ENCODE measurements at regions not wholly inside any gene's neighbourhood (a gene's known extent, or its start where the extent isn't known, plus 50 kb on each side); places are given as distances from the start of the nearest gene placed in this dataset.

GRCh38 chr6:121660277-121660676, 224.8 kb downstream of the GJA1 start:
- Mint-ChIP-seq H3K4me1 (ENCODE audit: low read depth, unreplicated experiment) (no peaks in the 10 kb centered on the region), H3K4me3 (ENCODE audit: unreplicated experiment) (no peak overlapping the region), H3K27me3 (ENCODE audit: unreplicated experiment) (peaks cover 3% of the 10 kb centered on the region), H3K9me3 (ENCODE audit: unreplicated experiment) (no peaks in the 10 kb centered on the region), H3K36me3 (ENCODE audit: unreplicated experiment) (no peaks in the 10 kb centered on the region), H3K27ac (ENCODE audit: unreplicated experiment) (no peak overlapping the region)
- TF ChIP-seq, protein P1, sequence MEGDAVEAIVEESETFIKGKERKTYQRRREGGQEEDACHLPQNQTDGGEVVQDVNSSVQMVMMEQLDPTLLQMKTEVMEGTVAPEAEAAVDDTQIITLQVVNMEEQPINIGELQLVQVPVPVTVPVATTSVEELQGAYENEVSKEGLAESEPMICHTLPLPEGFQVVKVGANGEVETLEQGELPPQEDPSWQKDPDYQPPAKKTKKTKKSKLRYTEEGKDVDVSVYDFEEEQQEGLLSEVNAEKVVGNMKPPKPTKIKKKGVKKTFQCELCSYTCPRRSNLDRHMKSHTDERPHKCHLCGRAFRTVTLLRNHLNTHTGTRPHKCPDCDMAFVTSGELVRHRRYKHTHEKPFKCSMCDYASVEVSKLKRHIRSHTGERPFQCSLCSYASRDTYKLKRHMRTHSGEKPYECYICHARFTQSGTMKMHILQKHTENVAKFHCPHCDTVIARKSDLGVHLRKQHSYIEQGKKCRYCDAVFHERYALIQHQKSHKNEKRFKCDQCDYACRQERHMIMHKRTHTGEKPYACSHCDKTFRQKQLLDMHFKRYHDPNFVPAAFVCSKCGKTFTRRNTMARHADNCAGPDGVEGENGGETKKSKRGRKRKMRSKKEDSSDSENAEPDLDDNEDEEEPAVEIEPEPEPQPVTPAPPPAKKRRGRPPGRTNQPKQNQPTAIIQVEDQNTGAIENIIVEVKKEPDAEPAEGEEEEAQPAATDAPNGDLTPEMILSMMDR (IDR thresholded peaks at IDR 0.05; ENCODE audit: partially characterized antibody, unreplicated experiment) = no peak
- no peak for DNase-seq

DNA sequence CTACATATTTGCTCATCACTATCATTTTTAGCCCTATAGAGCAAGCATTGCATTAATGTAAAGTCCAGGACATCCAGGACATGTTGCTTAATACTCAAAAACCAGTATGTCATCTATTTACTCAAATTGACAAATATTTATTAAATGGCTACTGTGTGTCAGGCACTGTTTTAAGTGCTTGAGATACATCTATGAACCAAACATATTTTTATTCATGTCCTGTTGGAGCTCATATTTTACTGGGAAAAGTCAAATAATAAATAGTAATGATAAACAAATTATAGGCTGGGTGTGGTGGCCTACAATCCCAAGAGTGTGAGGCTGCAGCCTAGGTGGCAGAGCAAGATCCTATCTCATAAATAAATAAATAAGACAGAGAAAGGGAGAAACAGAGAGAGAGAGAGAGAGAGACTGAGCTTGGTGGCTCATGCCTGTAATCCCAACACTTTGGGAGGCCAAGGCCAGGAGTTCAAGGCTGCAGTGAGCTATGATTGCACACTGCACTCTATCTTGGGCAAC, 227.9 kb downstream of the GJA1 start:
- no peak for DNase-seq
- Mint-ChIP-seq H3K36me3 (ENCODE audit: unreplicated experiment) (no peaks in the 10 kb centered on the region), H3K9me3 (ENCODE audit: unreplicated experiment) (no peaks in the 10 kb centered on the region)

DNA sequence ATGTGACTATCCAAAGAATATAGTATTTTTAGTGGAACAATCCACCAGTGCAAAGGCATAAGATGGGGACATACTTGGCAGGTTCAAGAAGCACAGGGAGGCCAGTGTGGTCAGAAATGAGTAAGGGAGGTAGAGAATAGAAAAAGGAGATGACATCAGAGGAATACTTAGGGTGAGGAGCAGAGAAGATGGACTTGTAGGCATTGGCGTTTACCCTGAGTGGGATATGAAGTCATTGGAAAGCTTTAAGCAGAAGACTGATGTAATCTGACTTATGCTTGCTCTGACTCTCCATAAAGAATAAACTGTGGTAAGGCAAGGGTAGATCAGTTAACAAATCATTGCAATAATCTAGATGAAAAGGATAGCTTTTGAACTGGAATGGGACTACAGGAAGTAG, 228.7 kb downstream of the GJA1 start:
- no peak for DNase-seq
- no peaks in the 10 kb centered on the region for H3K27me3 Mint-ChIP-seq (ENCODE audit: unreplicated experiment)
- no peaks in the 10 kb centered on the region for H3K4me1 Mint-ChIP-seq (ENCODE audit: low read depth, unreplicated experiment)
- no peak overlapping the region for H3K4me3 Mint-ChIP-seq (ENCODE audit: unreplicated experiment)
- H3K9me3 Mint-ChIP-seq (ENCODE audit: unreplicated experiment) = no peaks in the 10 kb centered on the region
- H3K36me3 Mint-ChIP-seq (ENCODE audit: unreplicated experiment) = no peaks in the 10 kb centered on the region
- H3K27ac Mint-ChIP-seq (ENCODE audit: unreplicated experiment) = no peak overlapping the region
- TF ChIP-seq, protein P1 (IDR thresholded peaks at IDR 0.05; ENCODE audit: partially characterized antibody, unreplicated experiment) = no peak

More for the DNA sequence above, 227.9 kb downstream of the GJA1 start:
- H3K4me1 Mint-ChIP-seq (ENCODE audit: low read depth, unreplicated experiment) = no peaks in the 10 kb centered on the region
- TF ChIP-seq, protein P1 (IDR thresholded peaks at IDR 0.05; ENCODE audit: partially characterized antibody, unreplicated experiment) = no peak
- H3K27ac Mint-ChIP-seq (ENCODE audit: unreplicated experiment) = no peak overlapping the region
- H3K4me3 Mint-ChIP-seq (ENCODE audit: unreplicated experiment) = no peak overlapping the region
- H3K27me3 Mint-ChIP-seq (ENCODE audit: unreplicated experiment) = no peaks in the 10 kb centered on the region

GRCh38 chr6:121666814-121667213, 231.4 kb downstream of the GJA1 start:
- TF ChIP-seq, protein P1 (IDR thresholded peaks at IDR 0.05; ENCODE audit: partially characterized antibody, unreplicated experiment) = no peak
- no peak for DNase-seq
- H3K9me3 Mint-ChIP-seq (ENCODE audit: unreplicated experiment) = no peaks in the 10 kb centered on the region
- H3K36me3 Mint-ChIP-seq (ENCODE audit: unreplicated experiment) = no peaks in the 10 kb centered on the region
- H3K4me3 Mint-ChIP-seq (ENCODE audit: unreplicated experiment) = no peak overlapping the region
- H3K27me3 Mint-ChIP-seq (ENCODE audit: unreplicated experiment) = no peaks in the 10 kb centered on the region
- H3K4me1 Mint-ChIP-seq (ENCODE audit: low read depth, unreplicated experiment) = no peaks in the 10 kb centered on the region
- H3K27ac Mint-ChIP-seq (ENCODE audit: unreplicated experiment) = no peak overlapping the region

DNA sequence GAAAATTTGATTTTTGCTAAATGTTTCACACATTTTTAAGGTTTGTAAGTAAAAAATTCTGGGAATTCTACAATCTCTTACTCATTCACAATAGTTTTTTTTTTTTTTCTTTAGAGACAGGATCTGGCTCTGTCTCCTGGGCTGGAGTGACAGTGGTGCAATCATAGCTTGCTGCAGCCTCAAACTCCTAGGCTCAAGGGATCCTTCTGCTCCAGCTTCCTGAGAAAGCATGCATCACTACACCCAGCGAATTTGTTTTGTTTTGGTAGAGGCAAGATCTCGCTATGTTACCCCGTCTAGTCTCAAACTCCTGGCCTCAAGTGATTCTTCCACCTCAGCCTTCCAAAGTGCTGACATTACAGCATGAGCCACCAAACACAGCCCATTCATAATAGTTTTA, 232.8 kb downstream of the GJA1 start:
- no peaks in the 10 kb centered on the region for H3K27me3 Mint-ChIP-seq (ENCODE audit: unreplicated experiment)
- no peak overlapping the region for H3K27ac Mint-ChIP-seq (ENCODE audit: unreplicated experiment)
- TF ChIP-seq, protein P1 (IDR thresholded peaks at IDR 0.05; ENCODE audit: partially characterized antibody, unreplicated experiment) = no peak
- H3K4me3 Mint-ChIP-seq (ENCODE audit: unreplicated experiment) = no peak overlapping the region
- DNase-seq = no peak
- H3K36me3 Mint-ChIP-seq (ENCODE audit: unreplicated experiment) = no peaks in the 10 kb centered on the region
- H3K4me1 Mint-ChIP-seq (ENCODE audit: low read depth, unreplicated experiment) = no peaks in the 10 kb centered on the region
- no peaks in the 10 kb centered on the region for H3K9me3 Mint-ChIP-seq (ENCODE audit: unreplicated experiment)
